NCI-H2227 (cell line): ENCODE measurements at regions not wholly inside any gene's neighbourhood (a gene's known extent, or its start where the extent isn't known, plus 50 kb on each side); places are given as distances from the start of the nearest gene placed in this dataset.
"Not testable (repeated sequence)": the region's sequence is repeated elsewhere in the genome, so short reads cannot be mapped to it uniquely, and the experiment has no call there.

Experiments used
- DNase-seq: peaks from one replicate; lab custom pipeline; 2025; ENCODE audit not compliant: unreplicated experiment; lab: John Stamatoyannopoulos, UW

- DNase-seq, result no peak
Measured at GRCh38 chr10:64637939-64638338, 1116.7 kb downstream of the REEP3 start.

- no peak for DNase-seq
Measured at GRCh38 chr10:64648915-64649314, 1127.7 kb downstream of the REEP3 start.

GRCh38 chr10:64658528-64658927, 1137.3 kb downstream of the REEP3 start:
- no peak for DNase-seq

GRCh38 chr10:64659311-64659710, 1138.1 kb downstream of the REEP3 start:
- DNase-seq, result no peak

- DNase-seq, result no peak
Measured at GRCh38 chr10:64682043-64682442, 1160.8 kb downstream of the REEP3 start.

GRCh38 chr10:64690194-64690593, 1169.0 kb downstream of the REEP3 start:
- no peak for DNase-seq

DNA sequence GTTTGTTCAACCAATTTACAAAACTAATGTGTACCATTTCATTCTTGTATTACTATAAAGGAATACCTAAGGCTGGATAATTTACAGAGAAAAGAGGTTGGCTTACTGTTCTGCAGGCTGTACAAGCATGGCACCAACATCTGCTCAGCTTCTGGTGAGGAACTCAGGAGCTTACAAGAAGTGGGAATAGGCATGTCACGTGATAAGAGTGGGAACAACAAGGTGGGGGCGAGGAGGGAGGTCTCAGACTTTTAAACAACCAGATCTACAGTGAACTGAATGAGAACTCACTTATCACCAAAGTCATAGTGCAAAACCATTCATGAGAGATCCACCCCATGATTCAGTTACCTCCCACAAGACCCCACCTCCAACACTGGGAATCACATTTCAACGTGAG, 1178.0 kb downstream of the REEP3 start:
- no peak for DNase-seq

GRCh38 chr10:64702086-64702485, 1180.9 kb downstream of the REEP3 start:
- DNase-seq, result not testable (repeated sequence)

DNA sequence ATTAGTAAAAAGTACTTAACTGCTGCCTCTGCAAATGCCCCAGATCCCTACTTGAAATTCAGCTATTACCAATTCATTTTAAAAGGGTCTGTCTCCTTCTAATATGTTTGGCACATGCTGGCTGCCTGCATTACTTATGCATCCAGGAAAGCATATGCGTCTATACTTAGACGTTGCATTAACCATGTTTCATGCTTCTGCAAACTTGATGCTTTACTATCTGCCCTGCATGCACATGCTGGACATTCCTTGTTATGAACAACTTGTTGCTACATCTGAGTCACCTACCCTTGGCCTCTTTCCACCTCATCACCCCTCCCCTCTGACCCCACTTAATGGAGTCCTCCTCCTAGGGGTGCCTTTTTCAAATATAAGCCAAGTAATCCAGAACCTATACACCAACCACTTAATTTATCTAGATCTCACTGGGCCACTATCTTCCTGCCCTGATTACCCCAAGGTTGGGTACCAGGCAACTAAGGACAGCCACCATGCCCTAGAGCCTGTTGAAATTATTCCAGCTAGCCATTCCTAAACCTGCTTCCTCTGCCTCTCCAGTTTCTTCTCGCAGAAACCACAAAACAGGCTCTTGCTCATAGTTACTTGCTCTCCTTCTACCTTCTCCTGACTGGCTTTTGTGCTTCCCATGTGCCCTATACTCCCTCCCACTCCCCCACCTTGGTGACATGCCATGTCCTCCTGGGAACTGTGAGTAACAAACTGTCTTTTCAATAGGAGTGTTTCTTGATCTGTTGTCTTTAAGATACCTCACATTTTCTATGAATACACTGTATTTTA, 1187.9 kb downstream of the REEP3 start:
- DNase-seq, result no peak

- DNase-seq, result no peak
Measured at GRCh38 chr10:64726466-64726865, 1205.3 kb downstream of the REEP3 start.

DNA sequence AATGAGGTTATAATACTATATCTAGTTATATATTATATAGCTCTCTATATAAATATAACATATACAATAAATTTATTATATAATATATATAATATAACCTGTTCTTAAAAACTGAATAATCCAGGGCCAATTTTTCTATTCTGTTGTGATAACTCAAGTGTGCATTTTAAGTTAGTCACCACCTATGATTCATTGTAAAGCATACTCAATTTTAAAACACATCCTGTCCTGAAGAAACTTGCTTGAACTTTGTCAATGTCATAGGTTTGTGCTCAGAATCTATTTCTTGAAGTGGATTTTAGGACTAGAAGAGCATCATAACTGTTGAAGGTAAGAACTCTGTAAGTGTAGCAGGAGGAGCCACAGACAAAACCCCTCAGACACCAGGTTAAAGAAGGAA, 1209.8 kb downstream of the REEP3 start:
- no peak for DNase-seq

- no peak for DNase-seq
Measured at GRCh38 chr10:64732372-64732957, 1211.3 kb downstream of the REEP3 start.

GRCh38 chr10:64733980-64734379, 1212.8 kb downstream of the REEP3 start:
- no peak for DNase-seq

- DNase-seq, result no peak
Measured at GRCh38 chr10:64738462-64738861, 1217.3 kb downstream of the REEP3 start.

DNA sequence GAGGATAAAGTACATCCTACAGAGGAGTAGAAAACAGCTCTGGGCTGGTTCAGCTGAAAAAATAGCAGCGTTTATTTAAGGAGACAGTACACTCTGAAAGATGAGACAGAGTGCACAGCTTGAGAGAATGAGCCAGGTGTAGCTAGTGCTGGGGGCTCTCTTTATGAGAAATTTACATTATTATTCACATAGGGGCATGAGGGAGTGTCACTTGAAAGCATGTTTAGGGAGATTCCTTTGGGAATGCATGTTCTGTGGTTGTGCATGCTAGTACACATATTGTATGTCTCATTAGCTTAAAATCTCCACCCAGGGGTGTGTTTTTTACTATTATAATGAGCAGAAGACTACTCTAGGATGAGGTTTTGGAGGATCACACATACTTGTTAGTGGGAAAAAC, 1224.4 kb downstream of the REEP3 start:
- DNase-seq, result no peak

DNA sequence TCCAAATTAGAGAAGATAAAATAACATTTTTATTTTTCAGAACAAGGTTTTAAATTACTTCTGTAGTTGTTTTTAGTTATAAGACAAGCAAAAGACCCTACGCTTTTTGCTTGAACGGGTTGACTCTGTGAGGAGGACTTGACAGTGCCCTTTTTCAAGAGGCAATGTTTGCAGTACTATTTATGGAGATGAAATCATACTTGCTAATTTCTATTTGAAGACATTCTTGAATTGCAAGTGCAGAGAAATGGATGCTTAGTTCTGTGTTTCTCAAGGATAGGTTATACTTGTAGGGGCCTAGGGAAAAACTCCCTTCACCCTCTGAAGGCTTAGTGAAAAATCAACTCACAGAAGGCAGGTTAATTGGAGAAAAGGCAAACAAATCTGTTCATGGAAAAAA, 1229.5 kb downstream of the REEP3 start:
- no peak for DNase-seq

DNA sequence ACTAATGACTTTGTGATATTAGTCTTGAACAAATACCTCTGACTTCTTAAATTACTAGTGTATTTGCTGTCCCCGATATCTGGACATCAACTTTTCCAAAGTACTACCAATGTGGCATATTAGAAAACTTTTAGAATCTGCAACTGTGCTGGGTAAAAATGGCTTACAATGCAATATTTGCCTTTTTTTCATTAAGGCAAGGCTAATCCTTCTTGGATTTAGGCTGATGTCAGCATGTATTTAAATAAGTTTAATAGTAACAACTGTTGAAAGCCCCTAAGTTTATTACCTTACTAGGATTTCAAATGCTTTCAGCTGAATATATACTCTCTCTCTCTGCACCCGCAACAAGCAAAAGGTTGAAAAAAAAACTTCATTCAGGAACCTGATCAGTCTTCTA, 1232.3 kb downstream of the REEP3 start:
- no peak for DNase-seq

GRCh38 chr10:64760371-64760770, 1239.2 kb downstream of the REEP3 start:
- no peak for DNase-seq

DNA sequence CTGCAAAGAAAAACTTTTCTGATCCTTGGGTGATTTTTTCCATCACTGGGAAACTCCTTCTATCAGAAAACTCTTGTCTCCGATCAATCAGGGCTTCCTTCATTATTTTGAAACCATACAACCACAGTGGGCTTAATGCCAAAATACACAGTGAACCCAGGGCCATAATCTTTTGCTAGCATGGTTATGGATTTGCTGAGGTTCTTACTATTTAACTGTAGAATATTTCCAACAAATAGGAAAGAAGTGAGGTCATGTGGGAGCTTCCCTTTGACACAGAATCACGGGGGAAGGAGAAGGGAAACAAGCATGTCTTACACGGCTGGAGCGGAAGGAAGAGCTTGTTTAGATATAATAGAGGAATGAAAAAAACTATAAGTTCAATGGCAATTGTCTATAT, 1241.7 kb downstream of the REEP3 start:
- no peak for DNase-seq

GRCh38 chr10:64765498-64765897, 1244.3 kb downstream of the REEP3 start:
- DNase-seq, result no peak

DNA sequence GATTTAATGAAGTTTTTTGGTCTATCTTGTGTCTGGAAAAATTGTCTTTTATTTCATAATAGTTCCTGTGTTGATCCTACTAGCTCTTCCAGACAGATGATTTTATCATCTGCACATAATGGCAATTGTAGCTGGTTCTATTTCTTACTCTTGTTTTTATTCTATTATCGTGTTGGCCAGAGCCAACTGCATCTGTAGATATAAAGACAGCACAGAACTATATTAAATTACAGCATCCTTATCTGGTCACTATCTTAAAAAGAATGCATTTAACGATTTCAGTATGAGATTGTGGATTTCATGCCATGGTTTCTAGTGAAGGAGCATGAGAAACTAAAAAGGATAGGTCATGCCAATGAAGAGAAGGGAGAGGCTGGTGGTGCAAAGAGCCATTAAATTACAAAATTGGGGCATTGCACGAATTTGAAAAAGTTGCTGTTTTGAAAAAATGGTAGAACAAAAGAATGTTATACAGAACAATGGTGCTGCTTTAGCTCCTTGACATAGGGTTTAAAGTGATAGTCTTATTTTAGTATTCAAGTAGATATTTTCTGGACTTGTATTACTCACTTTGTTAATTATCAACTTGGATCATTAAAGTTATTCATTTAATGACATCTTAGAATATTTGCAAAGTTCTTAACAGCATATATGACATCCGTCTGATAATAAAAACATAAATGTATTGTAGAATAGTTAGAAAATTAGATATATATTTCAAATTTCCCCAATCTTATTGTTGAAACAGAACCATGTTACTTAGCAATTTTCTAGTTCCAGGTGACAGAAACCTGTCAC, 1250.3 kb downstream of the REEP3 start:
- no peak for DNase-seq

DNA sequence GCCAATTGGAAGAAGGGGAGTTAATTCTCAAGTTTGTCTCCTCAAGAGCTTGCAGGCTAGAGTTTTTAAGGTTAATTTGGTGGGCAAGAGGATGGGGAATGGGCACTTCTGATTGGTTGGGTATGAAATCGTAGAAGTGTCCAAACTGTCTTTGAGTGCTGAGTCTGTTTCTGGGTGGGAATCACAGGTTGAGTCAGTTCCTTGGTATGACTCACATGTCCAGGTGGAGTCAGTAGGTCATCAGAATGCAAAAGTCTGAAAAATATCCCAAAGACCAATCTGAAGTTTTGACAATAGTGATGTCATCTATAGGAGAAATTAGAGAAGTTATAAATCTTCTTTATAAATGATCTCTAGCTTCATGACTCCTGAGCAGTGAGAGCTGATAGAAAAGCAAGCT, 1252.2 kb downstream of the REEP3 start:
- DNase-seq, result no peak
